Left ventricle myocardium inferior (tissue), 1 donor: ENCODE measurements at regions not wholly inside any gene's neighbourhood (a gene's known extent, or its start where the extent isn't known, plus 50 kb on each side); places are given as distances from the start of the nearest gene placed in this dataset.
A peak's percentile ranks its signal among the peaks of the same experiment; 100 is the strongest.
"Not testable (repeated sequence)": the region's sequence is repeated elsewhere in the genome, so short reads cannot be mapped to it uniquely, and the experiment has no call there.

Experiments
- DNase-seq: peaks from one replicate; pipeline ENCODE4 v3.0.0-alpha.2; 2020
- H3K27ac ChIP-seq: fragments of 200-600 bp; replicated peaks from 2 replicates; pipeline ENCODE4 v1.8.0; 2021
- H3K27me3 ChIP-seq: fragments of 200-600 bp; 2 replicates; pipeline ENCODE4 v1.8.0; 2021; ENCODE audit warnings: low read depth
- H3K36me3 ChIP-seq: fragments of 200-600 bp; 2 replicates; pipeline ENCODE4 v1.8.0; 2021
- H3K4me1 ChIP-seq: fragments of 200-600 bp; 2 replicates; pipeline ENCODE4 v1.8.0; 2021
- H3K4me3 ChIP-seq: fragments of 200-600 bp; 2 replicates; pipeline ENCODE4 v1.8.0; 2021; ENCODE audit warnings: mild to moderate bottlenecking, moderate library complexity
- H3K9me3 ChIP-seq: fragments of 200-600 bp; replicated peaks from 2 replicates; pipeline ENCODE4 v1.8.0; 2021
- intact Hi-C: fragments of 100-400 bp; cut with micrococcal nuclease; formaldehyde crosslinking; loops from one replicate; pipeline ENCODE4 v1.11.0; 2022
- TF ChIP-seq, protein P1 (sequence below): fragments of 200-600 bp; IDR thresholded peaks from 2 replicates; pipeline ENCODE4 v1.8.0; 2021; ENCODE audit warnings: antibody characterized with exemption, mild to moderate bottlenecking, borderline replicate concordance
- donor health status: DM: no; HTN: yes; CAD: no; lungs with severe emphysema.

DNA sequence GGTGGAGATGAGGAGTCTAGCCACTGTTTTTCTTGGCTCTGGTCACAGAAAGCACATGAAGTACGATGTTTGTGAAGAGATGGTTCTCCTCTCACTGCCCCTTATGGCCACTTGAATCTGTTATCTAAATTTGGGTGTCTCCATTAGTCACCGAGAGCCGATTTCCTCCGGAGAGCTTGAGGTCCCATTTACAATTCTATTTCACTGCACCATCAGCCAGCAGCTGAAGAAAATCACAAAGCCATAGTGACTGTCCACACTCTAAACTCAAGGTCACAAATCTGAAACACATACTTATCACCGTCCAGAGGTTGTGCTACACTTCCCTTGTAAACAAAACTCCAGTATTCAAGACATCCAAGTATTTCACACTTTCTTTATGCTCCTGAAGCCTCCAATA lies 207.2 kb upstream of the FRG1 start:
- not testable (repeated sequence) for H3K27ac ChIP-seq

DNA sequence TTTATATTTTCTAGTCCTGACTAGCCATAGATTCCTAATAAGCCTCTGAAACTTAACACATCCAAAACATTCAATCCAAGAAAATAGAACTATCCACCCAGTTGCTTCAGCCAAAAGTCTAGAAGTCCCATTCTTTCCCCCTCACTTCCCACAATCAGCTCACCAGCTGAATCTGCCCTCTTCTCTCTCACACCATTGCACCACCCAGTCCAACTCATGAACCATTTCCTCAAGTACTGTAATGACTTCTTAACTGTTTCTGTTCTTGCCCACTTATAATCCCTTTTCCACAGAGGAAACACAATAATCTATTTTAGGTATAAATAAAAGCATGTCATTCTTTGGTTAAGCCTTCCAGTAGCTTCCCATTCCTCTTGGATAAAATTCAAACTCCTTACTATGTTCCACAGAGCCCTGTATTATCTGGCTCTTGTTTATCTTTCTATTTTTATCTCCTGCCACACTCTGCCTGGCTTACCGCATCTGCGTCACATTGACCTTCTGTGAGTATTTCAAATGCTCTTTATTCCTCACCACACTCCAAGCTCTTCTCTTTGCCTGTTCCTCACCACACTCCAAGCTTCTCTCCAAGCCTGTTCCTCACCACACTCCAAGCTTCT lies 205.9 kb upstream of the FRG1 start:
- H3K36me3 ChIP-seq, DNase-seq, H3K9me3 ChIP-seq, H3K4me3 ChIP-seq, H3K27me3 ChIP-seq, intact Hi-C loops, H3K4me1 ChIP-seq: not testable (repeated sequence)
- peak overlapping the region; percentile 68 for H3K27ac ChIP-seq

More for the DNA sequence above, 207.2 kb upstream of the FRG1 start:
- H3K36me3 ChIP-seq, H3K27me3 ChIP-seq, DNase-seq, intact Hi-C loops, H3K9me3 ChIP-seq, H3K4me1 ChIP-seq, H3K4me3 ChIP-seq: not testable (repeated sequence)

DNA sequence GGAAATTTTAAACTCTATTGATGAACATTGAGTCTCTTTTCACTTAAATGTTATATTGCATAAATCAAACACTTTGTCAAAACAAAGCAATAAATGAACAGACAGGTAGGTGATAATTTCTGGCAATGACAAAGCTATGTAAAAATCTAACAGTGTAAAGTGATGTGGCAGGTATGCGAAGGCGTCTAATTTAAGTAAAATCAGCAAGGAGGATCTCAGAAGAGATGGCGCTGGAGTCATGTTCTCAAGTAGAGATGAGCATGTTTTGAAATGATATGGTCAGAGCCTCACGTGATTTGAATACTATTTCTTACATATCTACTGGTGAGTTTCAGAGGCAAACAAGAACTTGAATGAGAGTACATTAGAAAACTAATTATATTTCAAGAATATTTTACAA lies 204.0 kb upstream of the FRG1 start:
- intact Hi-C loops = not testable (repeated sequence)

DNA sequence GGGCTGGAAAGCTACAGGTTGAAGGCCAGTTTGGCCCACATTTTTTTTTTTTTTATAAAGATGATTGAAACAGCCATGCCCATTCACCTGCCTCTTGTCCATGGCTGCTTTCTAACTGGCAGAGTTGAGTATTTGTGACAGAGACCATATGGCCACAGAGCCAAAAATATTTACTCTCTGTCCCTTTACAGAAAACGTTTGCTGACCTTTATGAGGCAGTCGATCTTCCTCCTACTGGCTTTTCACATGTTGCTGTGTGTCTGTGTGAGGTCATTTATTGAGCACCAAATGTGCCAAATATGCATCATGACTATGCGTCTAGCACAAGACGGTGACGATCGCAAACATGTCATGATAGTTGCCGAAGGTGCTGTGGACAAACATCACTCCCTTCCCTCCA lies 200.6 kb upstream of the FRG1 start:
- H3K27ac ChIP-seq, intact Hi-C loops, H3K4me1 ChIP-seq, H3K4me3 ChIP-seq, DNase-seq, H3K27me3 ChIP-seq, H3K36me3 ChIP-seq: not testable (repeated sequence)
- H3K9me3 ChIP-seq = peaks cover 28% of the 10 kb centered on the region

More for the DNA sequence above, 204.0 kb upstream of the FRG1 start:
- not testable (repeated sequence) for H3K27me3 ChIP-seq, H3K27ac ChIP-seq, H3K9me3 ChIP-seq, H3K36me3 ChIP-seq, H3K4me3 ChIP-seq, H3K4me1 ChIP-seq, DNase-seq

DNA sequence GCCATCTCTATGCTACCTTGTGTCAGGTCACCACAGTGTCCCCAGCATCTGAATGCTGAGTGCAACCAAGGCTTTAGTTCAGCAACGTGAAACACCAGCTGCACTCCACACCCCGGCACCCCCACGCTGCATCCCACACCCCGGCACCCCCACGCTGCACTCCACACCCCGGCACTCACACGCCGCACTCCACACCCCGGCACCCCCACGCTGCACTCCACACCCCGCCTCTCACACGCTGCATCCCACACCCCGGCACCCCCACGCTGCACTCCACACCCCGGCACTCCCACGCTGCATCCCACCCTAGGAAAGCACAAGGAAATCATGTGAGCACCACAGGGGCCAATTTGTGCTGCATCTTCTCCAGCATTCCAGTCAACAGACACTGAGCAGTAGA lies 199.8 kb upstream of the FRG1 start:
- Histone ChIP-seq H3K36me3 (no peaks in the 10 kb centered on the region), H3K9me3 (peaks cover 28% of the 10 kb centered on the region), H3K27ac (no peak overlapping the region), H3K4me3 (no peak overlapping the region), H3K27me3 (no peaks in the 10 kb centered on the region), H3K4me1 (no peaks in the 10 kb centered on the region)
- TF ChIP-seq, protein P1, sequence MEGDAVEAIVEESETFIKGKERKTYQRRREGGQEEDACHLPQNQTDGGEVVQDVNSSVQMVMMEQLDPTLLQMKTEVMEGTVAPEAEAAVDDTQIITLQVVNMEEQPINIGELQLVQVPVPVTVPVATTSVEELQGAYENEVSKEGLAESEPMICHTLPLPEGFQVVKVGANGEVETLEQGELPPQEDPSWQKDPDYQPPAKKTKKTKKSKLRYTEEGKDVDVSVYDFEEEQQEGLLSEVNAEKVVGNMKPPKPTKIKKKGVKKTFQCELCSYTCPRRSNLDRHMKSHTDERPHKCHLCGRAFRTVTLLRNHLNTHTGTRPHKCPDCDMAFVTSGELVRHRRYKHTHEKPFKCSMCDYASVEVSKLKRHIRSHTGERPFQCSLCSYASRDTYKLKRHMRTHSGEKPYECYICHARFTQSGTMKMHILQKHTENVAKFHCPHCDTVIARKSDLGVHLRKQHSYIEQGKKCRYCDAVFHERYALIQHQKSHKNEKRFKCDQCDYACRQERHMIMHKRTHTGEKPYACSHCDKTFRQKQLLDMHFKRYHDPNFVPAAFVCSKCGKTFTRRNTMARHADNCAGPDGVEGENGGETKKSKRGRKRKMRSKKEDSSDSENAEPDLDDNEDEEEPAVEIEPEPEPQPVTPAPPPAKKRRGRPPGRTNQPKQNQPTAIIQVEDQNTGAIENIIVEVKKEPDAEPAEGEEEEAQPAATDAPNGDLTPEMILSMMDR = no peak
- DNase-seq = no peak
- intact Hi-C loops = no loop called here

DNA sequence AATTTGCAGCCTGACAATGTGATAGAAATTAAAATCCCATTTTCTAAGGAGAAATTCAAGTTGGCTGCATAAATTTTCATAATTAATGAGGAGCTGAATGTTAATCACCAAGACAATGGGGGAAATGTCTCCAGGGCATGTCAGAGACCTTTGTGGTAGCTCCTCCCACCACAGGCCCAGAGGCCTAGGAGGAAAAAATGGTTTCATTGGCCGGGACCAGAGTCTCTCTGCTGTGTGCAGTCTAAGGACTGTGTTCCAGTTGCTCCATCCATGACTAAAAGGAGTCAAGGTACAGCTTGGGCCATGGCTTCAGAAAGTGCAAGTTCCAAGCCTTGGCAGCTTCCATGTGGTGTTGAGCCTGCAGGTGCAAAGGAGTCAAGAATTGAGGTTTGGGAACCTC lies 187.6 kb upstream of the FRG1 start:
- H3K36me3 ChIP-seq, intact Hi-C loops, H3K4me3 ChIP-seq, H3K4me1 ChIP-seq, H3K27me3 ChIP-seq, H3K27ac ChIP-seq, DNase-seq: not testable (repeated sequence)
- H3K9me3 ChIP-seq = peaks cover 10% of the 10 kb centered on the region

DNA sequence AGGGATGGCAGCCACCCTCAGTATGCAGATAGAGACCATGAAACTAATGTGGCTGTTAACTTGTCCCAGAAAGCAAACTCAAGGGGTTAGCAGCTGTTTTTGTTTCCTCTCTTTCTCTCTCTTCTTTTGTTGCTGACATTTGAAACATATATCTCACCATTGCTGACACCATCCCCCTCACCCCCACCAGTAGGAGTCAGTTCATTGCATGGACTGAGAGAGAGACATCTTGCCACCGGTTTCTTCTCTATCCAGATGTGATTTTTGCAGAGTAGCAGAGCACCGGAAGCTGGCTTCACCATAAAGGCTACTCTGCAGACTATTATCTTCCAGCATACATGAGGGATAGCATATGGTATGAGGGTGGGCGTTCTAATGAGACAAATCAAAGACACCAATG lies 177.1 kb upstream of the FRG1 start:
- Histone ChIP-seq H3K4me1 (no peaks in the 10 kb centered on the region), H3K36me3 (no peaks in the 10 kb centered on the region), H3K27me3 (no peaks in the 10 kb centered on the region), H3K27ac (no peak overlapping the region), H3K4me3 (no peak overlapping the region), H3K9me3 (no peaks in the 10 kb centered on the region)
- DNase-seq = no peak
- intact Hi-C loops = no loop called here
- TF ChIP-seq, protein P1 = no peak

DNA sequence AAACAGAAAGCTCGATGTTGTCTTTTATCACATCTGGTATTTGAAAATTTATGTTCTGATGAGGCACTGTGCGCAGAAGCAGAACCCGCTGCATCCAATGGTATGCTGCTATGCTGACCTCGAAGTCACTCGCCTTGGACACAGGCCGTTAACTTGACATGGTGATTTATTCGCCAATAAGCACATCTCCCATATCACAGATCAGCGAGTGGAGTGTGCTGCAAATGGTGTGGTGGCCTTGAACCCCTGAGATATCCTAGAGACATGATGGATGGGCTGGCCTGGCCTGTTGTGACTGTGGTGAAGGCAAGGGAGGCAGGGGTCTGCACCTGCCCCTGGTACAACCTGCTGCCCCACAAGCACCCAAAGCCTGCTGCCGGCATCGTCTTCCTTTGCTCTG lies 175.4 kb upstream of the FRG1 start:
- H3K9me3 ChIP-seq = no peaks in the 10 kb centered on the region
- H3K36me3 ChIP-seq = no peaks in the 10 kb centered on the region
- H3K27me3 ChIP-seq = no peaks in the 10 kb centered on the region
- no peak for DNase-seq
- TF ChIP-seq, protein P1 = no peak
- H3K4me3 ChIP-seq = no peak overlapping the region
- no peak overlapping the region for H3K27ac ChIP-seq
- H3K4me1 ChIP-seq = no peaks in the 10 kb centered on the region
- intact Hi-C loops = no loop called here
